H9 (cell line): ENCODE measurements at regions not wholly inside any gene's neighbourhood (a gene's known extent, or its start where the extent isn't known, plus 50 kb on each side); places are given as distances from the start of the nearest gene placed in this dataset.
"Not testable (repeated sequence)": the region's sequence is repeated elsewhere in the genome, so short reads cannot be mapped to it uniquely, and the experiment has no call there.

Experiments used
- DNase-seq: peaks from one replicate; pipeline ENCODE4 v3.0.0-alpha.2; 2017
- H2AFZ ChIP-seq: one replicate; pipeline ENCODE4 v1.6.1; 2013; ENCODE audit warnings: mild to moderate bottlenecking, low read length, control low read depth, moderate library complexity
- H2AK5ac ChIP-seq: 2 replicates; pipeline ENCODE4 v1.6.1; 2013; ENCODE audit warnings: low read length, control low read depth, mixed read lengths; ENCODE audit not compliant: insufficient read length
- H2BK120ac ChIP-seq: one replicate; pipeline ENCODE4 v1.6.1; 2013; ENCODE audit warnings: low read depth, mild to moderate bottlenecking, low read length, control low read depth, inconsistent platforms; ENCODE audit not compliant: poor library complexity, severe bottlenecking
- H2BK12ac ChIP-seq: 2 replicates; pipeline ENCODE4 v1.6.1; 2013; ENCODE audit warnings: low read length, control low read depth, mixed read lengths, low read depth; ENCODE audit not compliant: insufficient read length
- H2BK15ac ChIP-seq: 2 replicates; pipeline ENCODE4 v1.6.1; 2013; ENCODE audit warnings: low read depth, low read length, control low read depth
- H2BK20ac ChIP-seq: one replicate; pipeline ENCODE4 v1.6.1; 2013; ENCODE audit warnings: low read depth, mild to moderate bottlenecking, low read length, control low read depth, inconsistent platforms; ENCODE audit not compliant: poor library complexity, severe bottlenecking
- H2BK5ac ChIP-seq: 2 replicates; pipeline ENCODE4 v1.6.1; 2013; ENCODE audit warnings: low read length, control low read depth, mixed read lengths; ENCODE audit not compliant: insufficient read length
- H3K14ac ChIP-seq: 2 replicates; pipeline ENCODE4 v1.6.1; 2013; ENCODE audit warnings: low read length, control low read depth; ENCODE audit not compliant: insufficient read depth
- H3K18ac ChIP-seq: 2 replicates; pipeline ENCODE4 v1.6.1; 2013; ENCODE audit warnings: low read depth, mild to moderate bottlenecking, mixed read lengths, low read length, control low read depth; ENCODE audit not compliant: insufficient read length
- H3K23ac ChIP-seq: 2 replicates; pipeline ENCODE4 v1.6.1; 2013; ENCODE audit warnings: low read length, control low read depth, mixed read lengths, low read depth; ENCODE audit not compliant: insufficient read length
- H3K23me2 ChIP-seq: 2 replicates; pipeline ENCODE4 v1.6.1; 2013; ENCODE audit warnings: low read depth, mild to moderate bottlenecking, mixed read lengths, low read length, control low read depth; ENCODE audit not compliant: insufficient read length, poor library complexity, severe bottlenecking
- H3K27ac ChIP-seq: 2 replicates; pipeline ENCODE4 v1.5.1; 2013; ENCODE audit warnings: low read length, control low read depth, mixed read lengths, low read depth; ENCODE audit not compliant: insufficient read length
- H3K27me3 ChIP-seq: 2 replicates; pipeline ENCODE4 v1.6.1; 2013; ENCODE audit warnings: low read length, control low read depth, inconsistent platforms; ENCODE audit not compliant: insufficient read depth
- H3K4ac ChIP-seq: 2 replicates; pipeline ENCODE4 v1.6.1; 2013; ENCODE audit warnings: low read depth, mild to moderate bottlenecking, control low read depth, inconsistent platforms, low read length, moderate library complexity
- H3K4me1 ChIP-seq: 2 replicates; pipeline ENCODE4 v1.6.1; 2013; ENCODE audit warnings: low read length, control low read depth, inconsistent platforms; ENCODE audit not compliant: insufficient read depth
- H3K4me2 ChIP-seq: 2 replicates; pipeline ENCODE4 v1.6.1; 2013; ENCODE audit warnings: low read length, control low read depth, mixed read lengths; ENCODE audit not compliant: insufficient read length, insufficient read depth
- H3K56ac ChIP-seq: 2 replicates; pipeline ENCODE4 v1.6.1; 2013; ENCODE audit warnings: low read depth, mild to moderate bottlenecking, mixed read lengths, low read length, control low read depth; ENCODE audit not compliant: insufficient read length
- H3K79me1 ChIP-seq: 2 replicates; pipeline ENCODE4 v1.6.1; 2013; ENCODE audit warnings: low read depth, mild to moderate bottlenecking, moderate library complexity, low read length, control low read depth, inconsistent platforms; ENCODE audit not compliant: insufficient read depth, poor library complexity, severe bottlenecking
- H3K79me2 ChIP-seq: 2 replicates; pipeline ENCODE4 v1.6.1; 2013; ENCODE audit warnings: low read length, control low read depth, inconsistent platforms; ENCODE audit not compliant: insufficient read depth
- H3K9ac ChIP-seq: 2 replicates; pipeline ENCODE4 v1.6.1; 2013; ENCODE audit warnings: low read length, control low read depth, mixed read lengths; ENCODE audit not compliant: insufficient read length; ENCODE audit errors: extremely low read depth
- H3K9me3 ChIP-seq: one replicate; pipeline ENCODE4 v1.6.1; 2013; ENCODE audit warnings: low read depth, low read length, inconsistent platforms; ENCODE audit not compliant: control insufficient read depth
- H3T11ph ChIP-seq: one replicate; pipeline ENCODE4 v1.6.1; 2013; ENCODE audit warnings: mild to moderate bottlenecking, low read length, control low read depth, inconsistent platforms
- H4K20me1 ChIP-seq: one replicate; pipeline ENCODE4 v1.6.1; 2013; ENCODE audit not compliant: control insufficient read depth, insufficient read length, insufficient read depth
- H4K5ac ChIP-seq: 2 replicates; pipeline ENCODE4 v1.6.1; 2013; ENCODE audit warnings: low read depth, mild to moderate bottlenecking, mixed read lengths, low read length, control low read depth; ENCODE audit not compliant: insufficient read length
- H4K8ac ChIP-seq: replicated peaks from 2 replicates; pipeline ENCODE4 v1.6.1; 2013; ENCODE audit warnings: low read length, control low read depth, mixed read lengths, low read depth; ENCODE audit not compliant: insufficient read length
- H4K91ac ChIP-seq: 2 replicates; pipeline ENCODE4 v1.6.1; 2013; ENCODE audit warnings: low read depth, mild to moderate bottlenecking, moderate library complexity, mixed read lengths, low read length, control low read depth; ENCODE audit not compliant: insufficient read length
- H3K27ac Mint-ChIP-seq, 3 experiments: 2 replicates in 2 of 3; 3 replicates in 1 of 3; pipeline ENCODE4 v1.8.0; 2020 to 2021; ENCODE audit warnings: mixed read lengths in 3 of 3, mild to moderate bottlenecking in 1 of 3, moderate library complexity in 1 of 3
- H3K27me3 Mint-ChIP-seq: 2 replicates; pipeline ENCODE4 v1.8.0; 2021; ENCODE audit warnings: low read depth, mild to moderate bottlenecking, moderate library complexity, mixed read lengths
- H3K36me3 Mint-ChIP-seq, 3 experiments: 2 replicates in 2 of 3; 3 replicates in 1 of 3; pipeline ENCODE4 v1.8.0; 2020 to 2021; ENCODE audit warnings: low read depth in 3 of 3, mixed read lengths in 3 of 3; ENCODE audit not compliant: insufficient read depth in 1 of 3
- H3K4me1 Mint-ChIP-seq, 2 experiments: 2 replicates each; pipeline ENCODE4 v1.8.0; 2020; ENCODE audit warnings: mixed read lengths in 2 of 2
- H3K4me3 Mint-ChIP-seq, 2 experiments: 2 replicates in 1 of 2; 3 replicates in 1 of 2; pipeline ENCODE4 v1.8.0; 2020 to 2021; ENCODE audit warnings: mild to moderate bottlenecking in 2 of 2, mixed read lengths in 2 of 2, moderate library complexity in 1 of 2
- H3K9me3 Mint-ChIP-seq, 2 experiments: 2 replicates in 1 of 2; 3 replicates in 1 of 2; pipeline ENCODE4 v1.8.0; 2020; ENCODE audit warnings: mild to moderate bottlenecking in 2 of 2, mixed read lengths in 2 of 2, moderate library complexity in 1 of 2
- WGBS: extraction: QIAGEN DNeasy Blood & Tissue Kit; methylation state at CpG from one replicate; pipeline ENCODE4 v1.1.7; 2013; ENCODE audit warnings: missing lambda C conversion rate, low lambda C conversion rate, mixed read lengths; ENCODE audit not compliant: insufficient read length; ENCODE audit errors: extremely low coverage; 5-methylcytosine and 5-hydroxymethylcytosine counted together
- TF ChIP-seq, protein P1 (sequence below): fragments of 200-600 bp; sonication (generic); conservative IDR thresholded peaks from 3 replicates; pipeline ENCODE4 v1.8.0; 2021; ENCODE audit warnings: antibody characterized with exemption, mild to moderate bottlenecking

DNA sequence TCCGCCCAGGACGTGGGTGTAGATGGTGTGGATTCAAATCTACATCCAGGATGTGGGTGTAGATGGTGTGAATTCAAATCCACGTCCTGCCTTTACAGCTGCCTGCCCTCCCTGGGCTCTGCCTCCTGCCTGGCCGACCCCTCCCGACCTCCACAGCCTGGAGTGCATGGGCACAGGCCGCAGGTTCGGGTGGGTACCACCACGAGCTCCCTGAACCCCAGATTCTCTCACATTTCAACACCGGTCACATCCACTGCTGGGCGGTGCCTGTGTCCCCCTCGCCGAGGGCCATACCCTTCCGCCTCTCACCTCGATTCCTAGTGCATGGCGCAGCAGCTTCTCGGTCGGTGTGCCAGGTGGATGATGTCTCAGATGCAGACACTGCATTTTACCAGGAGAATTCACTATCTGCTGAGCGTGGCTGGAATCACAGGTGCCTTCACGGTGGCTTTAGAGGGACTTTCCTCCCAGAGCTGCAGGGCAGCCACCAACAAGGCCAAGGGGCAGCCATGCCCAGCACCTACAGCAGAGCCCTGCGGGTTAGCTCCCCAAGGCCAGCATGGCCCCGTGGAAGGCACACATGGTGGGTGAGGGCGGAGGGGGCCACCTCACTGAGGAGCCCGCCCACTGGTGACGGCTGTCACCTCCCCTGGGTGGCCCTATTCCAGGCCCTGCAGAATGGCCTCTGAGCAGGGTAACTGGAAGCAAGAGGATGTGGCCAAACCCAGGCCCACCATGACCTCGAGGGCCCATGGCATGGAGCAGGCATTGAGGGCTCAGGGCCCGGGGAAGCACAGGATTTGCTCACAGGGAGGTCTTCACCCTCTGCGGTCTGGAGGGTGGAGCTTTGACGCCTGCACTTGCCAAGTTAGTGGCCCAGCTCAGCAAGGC lies 638.5 kb downstream of the TBC1D22A start:
- peaks cover 7% of the 10 kb centered on the region for H3K27me3 Mint-ChIP-seq
- no peaks in the 10 kb centered on the region for H4K20me1 ChIP-seq
- H3K9me3 ChIP-seq: peaks cover 96% of the 10 kb centered on the region

DNA sequence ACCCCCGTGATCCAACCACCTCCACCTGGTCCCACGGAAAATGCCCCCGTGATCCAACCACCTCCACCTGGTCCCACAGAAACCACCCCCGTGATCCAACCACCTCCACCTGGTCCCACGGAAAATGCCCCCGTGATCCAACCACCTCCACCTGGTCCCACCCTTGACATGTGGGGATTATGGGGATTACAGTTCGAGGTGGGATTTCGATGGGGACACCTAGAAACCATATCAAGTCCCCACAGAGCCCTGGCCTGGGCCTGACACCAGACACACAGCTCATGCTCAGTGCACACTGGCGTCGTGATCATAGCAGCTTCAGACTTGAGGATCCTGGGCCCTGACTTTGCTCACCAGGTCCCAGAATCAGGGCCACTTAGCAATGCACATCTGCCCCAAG lies 637.7 kb downstream of the TBC1D22A start:
- not testable (repeated sequence) for DNase-seq, H2AK5ac ChIP-seq, H3K23me2 ChIP-seq, H4K8ac ChIP-seq, H3K4me1 ChIP-seq, H4K20me1 ChIP-seq, H2AFZ ChIP-seq, H4K91ac ChIP-seq, H3K79me2 ChIP-seq, H2BK12ac ChIP-seq, H3K27me3 ChIP-seq, H3K79me1 ChIP-seq, H3K4me2 ChIP-seq, H3K27ac ChIP-seq, H3K27me3 Mint-ChIP-seq, H3K23ac ChIP-seq, H3T11ph ChIP-seq, H2BK15ac ChIP-seq, H2BK120ac ChIP-seq, H3K56ac ChIP-seq, H3K4me1 Mint-ChIP-seq, H3K4ac ChIP-seq, H3K27ac Mint-ChIP-seq, H2BK20ac ChIP-seq, H3K4me3 Mint-ChIP-seq, H4K5ac ChIP-seq, H3K18ac ChIP-seq, H3K14ac ChIP-seq, H3K9ac ChIP-seq, H2BK5ac ChIP-seq
- Mint-ChIP-seq H3K36me3 (peaks cover 6 to 33% (median 12%) of the 10 kb centered on the region in 3 experiments; a peak in 6 of 7 replicates), H3K9me3 (peaks cover 83 to 98% of the 10 kb centered on the region in 2 experiments)
- peaks cover 96% of the 10 kb centered on the region for H3K9me3 ChIP-seq
- no CpG with 5 or more reads among the region's 10 CpGs for WGBS

More for the DNA sequence above, 638.5 kb downstream of the TBC1D22A start:
- peaks cover 82 to 98% of the 10 kb centered on the region in 2 experiments for H3K9me3 Mint-ChIP-seq
- no peaks in the 10 kb centered on the region for H3K79me1 ChIP-seq
- H2BK12ac ChIP-seq: no peak overlapping the region
- H3K9ac ChIP-seq: no peak overlapping the region
- H3K79me2 ChIP-seq: no peaks in the 10 kb centered on the region
- H3K27ac ChIP-seq: no peak overlapping the region
- no peak overlapping the region for H3T11ph ChIP-seq
- no peak overlapping the region for H3K18ac ChIP-seq
- H3K14ac ChIP-seq: no peak overlapping the region
- no peak overlapping the region for H2BK20ac ChIP-seq
- peaks cover 6 to 35% (median 13%) of the 10 kb centered on the region in 3 experiments; a peak in 6 of 7 replicates for H3K36me3 Mint-ChIP-seq
- H2AFZ ChIP-seq: no peak overlapping the region
- DNase-seq: no peak
- no peak overlapping the region for H3K27ac Mint-ChIP-seq
- TF ChIP-seq, protein P1, sequence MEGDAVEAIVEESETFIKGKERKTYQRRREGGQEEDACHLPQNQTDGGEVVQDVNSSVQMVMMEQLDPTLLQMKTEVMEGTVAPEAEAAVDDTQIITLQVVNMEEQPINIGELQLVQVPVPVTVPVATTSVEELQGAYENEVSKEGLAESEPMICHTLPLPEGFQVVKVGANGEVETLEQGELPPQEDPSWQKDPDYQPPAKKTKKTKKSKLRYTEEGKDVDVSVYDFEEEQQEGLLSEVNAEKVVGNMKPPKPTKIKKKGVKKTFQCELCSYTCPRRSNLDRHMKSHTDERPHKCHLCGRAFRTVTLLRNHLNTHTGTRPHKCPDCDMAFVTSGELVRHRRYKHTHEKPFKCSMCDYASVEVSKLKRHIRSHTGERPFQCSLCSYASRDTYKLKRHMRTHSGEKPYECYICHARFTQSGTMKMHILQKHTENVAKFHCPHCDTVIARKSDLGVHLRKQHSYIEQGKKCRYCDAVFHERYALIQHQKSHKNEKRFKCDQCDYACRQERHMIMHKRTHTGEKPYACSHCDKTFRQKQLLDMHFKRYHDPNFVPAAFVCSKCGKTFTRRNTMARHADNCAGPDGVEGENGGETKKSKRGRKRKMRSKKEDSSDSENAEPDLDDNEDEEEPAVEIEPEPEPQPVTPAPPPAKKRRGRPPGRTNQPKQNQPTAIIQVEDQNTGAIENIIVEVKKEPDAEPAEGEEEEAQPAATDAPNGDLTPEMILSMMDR: no peak
- no peak overlapping the region for H3K4me2 ChIP-seq
- no peaks in the 10 kb centered on the region for H3K4me1 Mint-ChIP-seq
- no peaks in the 10 kb centered on the region for H3K4me1 ChIP-seq
- no peak overlapping the region for H2BK120ac ChIP-seq
- H2BK5ac ChIP-seq: no peak overlapping the region
- no peak overlapping the region for H4K5ac ChIP-seq
- no CpG with 5 or more reads among the region's 28 CpGs for WGBS
- no peak overlapping the region for H3K4ac ChIP-seq
- no peak overlapping the region for H3K23ac ChIP-seq
- H4K8ac ChIP-seq: no peak overlapping the region
- no peaks in the 10 kb centered on the region for H3K27me3 ChIP-seq
- no peak overlapping the region for H2AK5ac ChIP-seq
- H3K4me3 Mint-ChIP-seq: no peak overlapping the region
- H3K56ac ChIP-seq: no peak overlapping the region
- H2BK15ac ChIP-seq: no peak overlapping the region
- no peaks in the 10 kb centered on the region for H3K23me2 ChIP-seq
- H4K91ac ChIP-seq: no peak overlapping the region
